K562 (cell line): ENCODE measurements at regions not wholly inside any gene's neighbourhood (a gene's known extent, or its start where the extent isn't known, plus 50 kb on each side); places are given as distances from the start of the nearest gene placed in this dataset.

Experiments
- ATAC-seq: fragments of 200-7000 bp; cut with Tn5 transposase; 3 replicates; pipeline ENCODE4 v1.9.1; 2020; ENCODE audit warnings: moderate library complexity
- BruUV-seq: library from RNA; stranded (reverse); fragments of 400-500 nt; replicated peaks from 2 replicates; lab custom pipeline; 2021; lab: Mats Ljungman, UMichigan
- CTCF ChIA-PET: fragments of 300-600 bp; formaldehyde crosslinking; extraction: SDS; loops from one replicate; lab custom pipeline; 2021; ENCODE audit warnings: low intra/inter-chr PET ratio; lab: Yijun Ruan, JAX
- POLR2A ChIA-PET: fragments of 300-600, 350-650 bp; sonication (Branson Sonifier 250); formaldehyde crosslinking; extraction: SDS; loops from one replicate; lab custom pipeline; 2021; ENCODE audit warnings: antibody characterized with exemption, inconsistent platforms; lab: Yijun Ruan, JAX
- DNase-seq, 4 experiments: peaks; one replicate each; pipeline versions ENCODE4 v3.0.0 to v3.0.0-alpha.2; 2011 to 2018; ENCODE audit warnings: low spot score in 3 of 4, mixed read lengths in 3 of 4; ENCODE audit errors: extremely low read depth in 1 of 4
- FAIRE-seq: peaks from 2 replicates; lab custom pipeline; 2011; peaks lifted over from hg19 to GRCh38; lab: Jason Lieb, UNC
- H2AFZ ChIP-seq: 2 replicates; pipeline ENCODE4 v1.6.0; 2011; ENCODE audit warnings: low read depth, low read length, control low read depth, inconsistent platforms
- H3K27ac ChIP-seq: fragments of 200-600 bp; 3 replicates; pipeline ENCODE4 v1.8.0; 2011; ENCODE audit warnings: low read depth, mild to moderate bottlenecking, control low read depth, inconsistent platforms, low read length, moderate library complexity, mixed read lengths; ENCODE audit errors: extremely low read depth
- H3K27me3 ChIP-seq, 2 experiments: fragments of 300-600 bp in 1 of 2; 2 replicates in 1 of 2; 3 replicates in 1 of 2; pipeline versions ENCODE4 v1.6.0 to v1.8.0; 2011; ENCODE audit warnings: inconsistent platforms in 2 of 2, low read length in 2 of 2, mild to moderate bottlenecking in 1 of 2, mixed read lengths in 1 of 2, moderate library complexity in 1 of 2; ENCODE audit not compliant: control insufficient read depth in 2 of 2, insufficient read depth in 2 of 2
- H3K36me3 ChIP-seq: fragments of 300-600 bp; 3 replicates; pipeline ENCODE4 v1.8.0; 2011; ENCODE audit warnings: mild to moderate bottlenecking, low read length, inconsistent platforms; ENCODE audit not compliant: control insufficient read depth, insufficient read depth
- H3K4me1 ChIP-seq, 2 experiments: fragments of 200-600 bp in 1 of 2; replicated peaks in 1 of 2; 2 replicates in 1 of 2; 3 replicates in 1 of 2; pipeline versions ENCODE4 v1.5.1 to v1.8.0; 2011; ENCODE audit warnings: inconsistent platforms in 2 of 2, low read length in 2 of 2, mild to moderate bottlenecking in 1 of 2, mixed read lengths in 1 of 2, moderate library complexity in 1 of 2; ENCODE audit not compliant: control insufficient read depth in 2 of 2, insufficient read depth in 2 of 2
- H3K4me2 ChIP-seq: 2 replicates; pipeline ENCODE4 v1.6.1; 2011; ENCODE audit warnings: low read length, control low read depth, inconsistent platforms, mixed read lengths; ENCODE audit not compliant: insufficient read depth
- H3K4me3 ChIP-seq: fragments of 200-600 bp; sonication (generic), shearing (Covaris generic); 2 replicates; pipeline ENCODE4 v1.5.1; 2016; ENCODE audit warnings: control low read depth, inconsistent platforms
- H3K79me2 ChIP-seq: fragments of 200-600 bp; 3 replicates; pipeline ENCODE4 v1.8.0; 2011; ENCODE audit warnings: low read length, inconsistent platforms; ENCODE audit not compliant: control insufficient read depth, insufficient read depth
- H3K9ac ChIP-seq, 2 experiments: 2 replicates each; pipeline versions ENCODE4 v1.6.0 to v1.6.1; 2011; ENCODE audit warnings: low read depth in 2 of 2, low read length in 2 of 2, control low read depth in 1 of 2, inconsistent platforms in 1 of 2, mild to moderate bottlenecking in 1 of 2, mixed read lengths in 1 of 2; ENCODE audit not compliant: insufficient read depth in 1 of 2
- H3K9me1 ChIP-seq: one replicate; pipeline ENCODE4 v1.6.0; 2011; ENCODE audit warnings: inconsistent platforms, mild to moderate bottlenecking, low read length, moderate library complexity; ENCODE audit not compliant: control insufficient read depth, insufficient read depth
- H3K9me3 ChIP-seq: replicated peaks from 2 replicates; pipeline ENCODE4 v1.5.1; 2011; ENCODE audit warnings: low read depth, low read length, inconsistent platforms; ENCODE audit not compliant: control insufficient read depth, insufficient read depth
- H4K20me1 ChIP-seq: replicated peaks from 2 replicates; pipeline ENCODE4 v1.6.1; 2011; ENCODE audit warnings: low read length, inconsistent platforms, mixed read lengths; ENCODE audit not compliant: control insufficient read depth, insufficient read depth
- ETV6 ChIP-seq, 3 experiments: fragments of 150-350 bp in 1 of 3; sonication (generic) in 1 of 3; formaldehyde crosslinking in 1 of 3; IDR thresholded peaks; 2 replicates each; pipeline versions ENCODE4 v1.6.1 to v1.8.0; 2014 to 2022; ENCODE audit warnings: borderline replicate concordance in 2 of 3, low read depth in 2 of 3, antibody characterized with exemption in 1 of 3, low read length in 1 of 3, mild to moderate bottlenecking in 1 of 3, missing genetic modification reagents in 1 of 3
- FOXJ2 ChIP-seq: fragments of 200-800 bp; sonication (Bioruptor generic); IDR thresholded peaks from 2 replicates; pipeline ENCODE4 v1.6.1; 2016; ENCODE audit warnings: missing genetic modification characterization, missing compliant biosample characterization
- HES1 ChIP-seq: fragments of 450-650 bp; IDR thresholded peaks from 2 replicates; pipeline ENCODE4 v1.6.1; 2016; ENCODE audit warnings: low read depth, mild to moderate bottlenecking, moderate library complexity
- IFI16 ChIP-seq: fragments of 250-450 bp; sonication (Bioruptor Pico); IDR thresholded peaks from 2 replicates; pipeline ENCODE4 v2.1.2; 2022; ENCODE audit warnings: mild to moderate bottlenecking, inconsistent platforms
- KAT7 ChIP-seq: sonication (generic); formaldehyde crosslinking; IDR thresholded peaks from 2 replicates; pipeline ENCODE4 v1.8.0; 2022; ENCODE audit warnings: missing genetic modification reagents, mild to moderate bottlenecking, borderline replicate concordance
- PCBP1 ChIP-seq: fragments of 200-400 bp; formaldehyde crosslinking; IDR thresholded peaks from 2 replicates; pipeline ENCODE4 v1.6.1; 2018; ENCODE audit warnings: mild to moderate bottlenecking, low read depth, low read length; ENCODE audit not compliant: poor library complexity, severe bottlenecking
- PCBP2 ChIP-seq: fragments of 200-400 bp; formaldehyde crosslinking; IDR thresholded peaks from 2 replicates; pipeline ENCODE4 v1.6.1; 2018; ENCODE audit warnings: low read length, low read depth, mild to moderate bottlenecking, moderate library complexity; ENCODE audit not compliant: poor library complexity, severe bottlenecking
- RBM34 ChIP-seq: fragments of 200-400 bp; formaldehyde crosslinking; IDR thresholded peaks from 2 replicates; pipeline ENCODE4 v1.6.1; 2018; ENCODE audit warnings: low read length, borderline replicate concordance; ENCODE audit not compliant: insufficient read depth
- RNF219 ChIP-seq: fragments of 250-450 bp; sonication (Bioruptor Pico); IDR thresholded peaks from 2 replicates; pipeline ENCODE4 v1.5.0; 2022; ENCODE audit warnings: mild to moderate bottlenecking
- TBP ChIP-seq: optimal IDR thresholded peaks from 2 replicates; pipeline ENCODE3; 2011; ENCODE audit warnings: low read depth, low read length, improper control_type of control experiment
- USF2 ChIP-seq: sonication (generic); formaldehyde crosslinking; IDR thresholded peaks from 2 replicates; pipeline ENCODE4 v1.5.0; 2020; ENCODE audit warnings: missing genetic modification reagents
- ZFP1 ChIP-seq: fragments of 450-650 bp; formaldehyde crosslinking; IDR thresholded peaks from 2 replicates; pipeline ENCODE4 v1.4.0; 2020; ENCODE audit warnings: mild to moderate bottlenecking, mixed read lengths
- ZNF23 ChIP-seq: fragments of 250-450 bp; sonication (Bioruptor Pico); IDR thresholded peaks from 2 replicates; pipeline ENCODE4 v1.4.0; 2020; ENCODE audit warnings: mild to moderate bottlenecking
- ZNF398 ChIP-seq: fragments of 250-450 bp; sonication (Bioruptor Pico); IDR thresholded peaks from 2 replicates; pipeline ENCODE4 v1.8.0; 2021; ENCODE audit warnings: moderate library complexity, mild to moderate bottlenecking, inconsistent platforms
- ZNF431 ChIP-seq: sonication (generic); formaldehyde crosslinking; IDR thresholded peaks from 2 replicates; pipeline ENCODE4 v1.8.0; 2022; ENCODE audit warnings: mild to moderate bottlenecking, missing genetic modification reagents
- in situ Hi-C: fragments of 300-500 bp; cut with MboI; formaldehyde crosslinking; loops from 4 replicates; pipeline ENCODE4 v1.15.0; 2018; ENCODE audit warnings: inconsistent platforms, mixed read lengths
- intact Hi-C: fragments of 100-400 bp; cut with micrococcal nuclease; formaldehyde crosslinking; loops from 2 replicates; pipeline ENCODE4 v1.14.2; 2022

GRCh38 chr10:61840403-61840802 lies 61.1 kb upstream of the ARID5B start (continued):
- TF ChIP-seq RNF219: no peak
- TF ChIP-seq ETV6 (IDR thresholded peaks at IDR 0.05; ENCODE audit: borderline replicate concordance in 1 of 2, low read depth in 2 of 2, low read length in 1 of 2): peak in 1 of 2 experiments; percentile 35; a peak in 1 of 4 replicates
- no peak for TF ChIP-seq ETV6 (CRISPR knock-in tag; IDR thresholded peaks at IDR 0.05; ENCODE audit: borderline replicate concordance)
- no peak for TF ChIP-seq IFI16 (CRISPR knock-in tag)

GRCh38 chr10:61841338-61841875 lies 60.1 kb upstream of the ARID5B start:
- Histone ChIP-seq H3K79me2 (no peaks in the 10 kb centered on the region), H3K9me1 (no peaks in the 10 kb centered on the region), H3K36me3 (no peaks in the 10 kb centered on the region), H4K20me1 (no peaks in the 10 kb centered on the region), H3K4me1 (peaks cover 3 to 32% of the 10 kb centered on the region in 2 experiments; a peak in 4 of 5 replicates), H3K9me3 (no peaks in the 10 kb centered on the region), H3K27ac (no peak overlapping the region), H3K4me3 (no peak overlapping the region), H3K9ac (no peak overlapping the region), H2AFZ (no peak overlapping the region), H3K27me3 (no peaks in the 10 kb centered on the region), H3K4me2 (no peak overlapping the region)
- intact Hi-C loops (no loop called here), in situ Hi-C loops (no loop called here)
- no peak for ATAC-seq
- POLR2A ChIA-PET: interaction anchor here (0.7 kb wide), 1 partner anchor 10 kb away, joined by 3 read pairs; no protein-coding TSS in a partner anchor
- no TSS peak for BruUV-seq
- CTCF ChIA-PET: no interaction called here
- DNase-seq: no peak
- no peak for FAIRE-seq
- no peak for TF ChIP-seq TBP
- TF ChIP-seq PCBP2: no peak
- TF ChIP-seq FOXJ2 (tag): no peak
- TF ChIP-seq ZNF398 (CRISPR knock-in tag): no peak
- no peak for TF ChIP-seq ZNF431 (CRISPR knock-in tag)
- TF ChIP-seq HES1: no peak
- no peak for TF ChIP-seq KAT7 (CRISPR knock-in tag)
- no peak for TF ChIP-seq PCBP1
- TF ChIP-seq USF2 (CRISPR knock-in tag): no peak
- TF ChIP-seq ZNF23 (CRISPR knock-in tag): no peak
- no peak for TF ChIP-seq RBM34
- no peak for TF ChIP-seq ZFP1 (CRISPR knock-in tag)
